ENCODE measurements at regions not wholly inside any gene's neighbourhood (a gene's known extent, or its start where the extent isn't known, plus 50 kb on each side); places are given as distances from the start of the nearest gene placed in this dataset.

GRCh38 chr3:194787650-194788049 lies 102.0 kb downstream of the FAM43A start:
- no peak overlapping the region for H3K4ac ChIP-seq (ENCODE audit: low read depth, low read length)
- H3K14ac ChIP-seq (ENCODE audit: insufficient read depth, low read length), result no peak overlapping the region
- H2BK5ac ChIP-seq (ENCODE audit: insufficient read length, low read length), result no peak overlapping the region
- H3K9ac ChIP-seq (ENCODE audit: extremely low read depth, insufficient read length, low read length), result no peak overlapping the region
- H4K8ac ChIP-seq (replicated peaks; ENCODE audit: insufficient read length, low read depth, low read length), result no peak overlapping the region
- H3K56ac ChIP-seq (ENCODE audit: insufficient read length, low read depth, low read length), result no peak overlapping the region
- Mint-ChIP-seq H3K9me3 (no peaks in the 10 kb centered on the region), H3K4me3 (no peak overlapping the region), H3K27ac (no peak overlapping the region), H3K36me3 (ENCODE audit: insufficient read depth in 1 of 3, low read depth in 3 of 3) (no peaks in the 10 kb centered on the region; a peak in 1 of 7 replicates), H3K27me3 (ENCODE audit: low read depth) (no peaks in the 10 kb centered on the region), H3K4me1 (peaks cover 4 to 5% of the 10 kb centered on the region in 2 experiments; a peak in 2 of 4 replicates)
- no peak overlapping the region for H2AK5ac ChIP-seq (ENCODE audit: insufficient read length, low read length)
- no peak overlapping the region for H2BK120ac ChIP-seq (ENCODE audit: low read depth, low read length, poor library complexity, severe bottlenecking)
- no peaks in the 10 kb centered on the region for H3K23me2 ChIP-seq (ENCODE audit: insufficient read length, low read depth, low read length, poor library complexity, severe bottlenecking)
- no peaks in the 10 kb centered on the region for H3K79me1 ChIP-seq (ENCODE audit: insufficient read depth, low read depth, low read length, poor library complexity, severe bottlenecking)
- TF ChIP-seq, protein P1, sequence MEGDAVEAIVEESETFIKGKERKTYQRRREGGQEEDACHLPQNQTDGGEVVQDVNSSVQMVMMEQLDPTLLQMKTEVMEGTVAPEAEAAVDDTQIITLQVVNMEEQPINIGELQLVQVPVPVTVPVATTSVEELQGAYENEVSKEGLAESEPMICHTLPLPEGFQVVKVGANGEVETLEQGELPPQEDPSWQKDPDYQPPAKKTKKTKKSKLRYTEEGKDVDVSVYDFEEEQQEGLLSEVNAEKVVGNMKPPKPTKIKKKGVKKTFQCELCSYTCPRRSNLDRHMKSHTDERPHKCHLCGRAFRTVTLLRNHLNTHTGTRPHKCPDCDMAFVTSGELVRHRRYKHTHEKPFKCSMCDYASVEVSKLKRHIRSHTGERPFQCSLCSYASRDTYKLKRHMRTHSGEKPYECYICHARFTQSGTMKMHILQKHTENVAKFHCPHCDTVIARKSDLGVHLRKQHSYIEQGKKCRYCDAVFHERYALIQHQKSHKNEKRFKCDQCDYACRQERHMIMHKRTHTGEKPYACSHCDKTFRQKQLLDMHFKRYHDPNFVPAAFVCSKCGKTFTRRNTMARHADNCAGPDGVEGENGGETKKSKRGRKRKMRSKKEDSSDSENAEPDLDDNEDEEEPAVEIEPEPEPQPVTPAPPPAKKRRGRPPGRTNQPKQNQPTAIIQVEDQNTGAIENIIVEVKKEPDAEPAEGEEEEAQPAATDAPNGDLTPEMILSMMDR (conservative IDR thresholded peaks at IDR 0.05), result no peak
- no peak overlapping the region for H3K27ac ChIP-seq (ENCODE audit: insufficient read length, low read depth, low read length)
- H3K79me2 ChIP-seq (ENCODE audit: insufficient read depth, low read length), result no peaks in the 10 kb centered on the region
- no peak overlapping the region for H4K5ac ChIP-seq (ENCODE audit: insufficient read length, low read depth, low read length)
- H4K91ac ChIP-seq (ENCODE audit: insufficient read length, low read depth, low read length), result no peak overlapping the region
- no peak overlapping the region for H2BK20ac ChIP-seq (ENCODE audit: low read depth, low read length, poor library complexity, severe bottlenecking)
- H4K20me1 ChIP-seq (ENCODE audit: control insufficient read depth, insufficient read depth, insufficient read length), result no peaks in the 10 kb centered on the region
- H3K27me3 ChIP-seq (ENCODE audit: insufficient read depth, low read length), result no peaks in the 10 kb centered on the region
- no peaks in the 10 kb centered on the region for H3K9me3 ChIP-seq (ENCODE audit: control insufficient read depth, low read depth, low read length)
- H3K4me1 ChIP-seq (ENCODE audit: insufficient read depth, low read length), result no peaks in the 10 kb centered on the region
- no peak for DNase-seq
- no peak overlapping the region for H3K18ac ChIP-seq (ENCODE audit: insufficient read length, low read depth, low read length)
- no peak overlapping the region for H2AFZ ChIP-seq (ENCODE audit: low read length)
- H3T11ph ChIP-seq (ENCODE audit: low read length), result no peak overlapping the region
- no peak overlapping the region for H3K4me2 ChIP-seq (ENCODE audit: insufficient read depth, insufficient read length, low read length)
- H3K23ac ChIP-seq (ENCODE audit: insufficient read length, low read depth, low read length), result no peak overlapping the region
- no CpG with 5 or more reads among the region's 6 CpGs for WGBS (ENCODE audit: extremely low coverage, insufficient read length, low lambda C conversion rate)
- H2BK15ac ChIP-seq (ENCODE audit: low read depth, low read length), result no peak overlapping the region
- H2BK12ac ChIP-seq (ENCODE audit: insufficient read length, low read depth, low read length), result no peak overlapping the region
